ENCODE measurements at regions not wholly inside any gene's neighbourhood (a gene's known extent, or its start where the extent isn't known, plus 50 kb on each side); places are given as distances from the start of the nearest gene placed in this dataset.

GRCh38 chr16:8096211-8096610, 494.1 kb downstream of the TMEM114 start:
- Histone ChIP-seq H3K79me2 (ENCODE audit: low read length) (no peaks in the 10 kb centered on the region), H3K4me1 (ENCODE audit: low read length) (no peaks in the 10 kb centered on the region)

DNA sequence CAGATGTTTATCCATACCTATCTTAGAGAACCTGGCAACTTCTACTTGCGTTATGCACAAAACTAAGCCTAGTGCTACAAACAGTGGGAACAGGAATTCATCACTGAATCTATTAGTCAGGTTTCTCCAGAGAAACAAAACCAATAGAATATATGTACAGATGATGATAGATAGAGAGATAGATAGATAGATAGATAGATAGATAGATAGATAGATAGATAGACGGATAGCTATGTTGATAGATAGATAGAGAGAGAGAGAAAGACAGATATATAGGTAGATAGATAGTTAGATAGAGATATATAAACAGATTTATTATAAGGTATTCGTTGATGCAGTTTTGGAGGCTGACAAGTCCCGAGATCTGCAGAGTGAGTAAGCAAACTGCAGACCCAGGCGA, 495.6 kb downstream of the TMEM114 start:
- H4K20me1 ChIP-seq (ENCODE audit: insufficient read depth, low read length) = no peaks in the 10 kb centered on the region
- DNase-seq = no peak
- no peak overlapping the region for H3K27ac ChIP-seq (ENCODE audit: low read length)
- no peak overlapping the region for H2AFZ ChIP-seq (ENCODE audit: low read length)
- TF ChIP-seq EZH2phosphoT487 (IDR thresholded peaks at IDR 0.05; ENCODE audit: low read length) = no peak
- TF ChIP-seq EZH2 (optimal IDR thresholded peaks at IDR 0.05; ENCODE audit: low read depth, low read length) = no peak
- TF ChIP-seq, protein P1, sequence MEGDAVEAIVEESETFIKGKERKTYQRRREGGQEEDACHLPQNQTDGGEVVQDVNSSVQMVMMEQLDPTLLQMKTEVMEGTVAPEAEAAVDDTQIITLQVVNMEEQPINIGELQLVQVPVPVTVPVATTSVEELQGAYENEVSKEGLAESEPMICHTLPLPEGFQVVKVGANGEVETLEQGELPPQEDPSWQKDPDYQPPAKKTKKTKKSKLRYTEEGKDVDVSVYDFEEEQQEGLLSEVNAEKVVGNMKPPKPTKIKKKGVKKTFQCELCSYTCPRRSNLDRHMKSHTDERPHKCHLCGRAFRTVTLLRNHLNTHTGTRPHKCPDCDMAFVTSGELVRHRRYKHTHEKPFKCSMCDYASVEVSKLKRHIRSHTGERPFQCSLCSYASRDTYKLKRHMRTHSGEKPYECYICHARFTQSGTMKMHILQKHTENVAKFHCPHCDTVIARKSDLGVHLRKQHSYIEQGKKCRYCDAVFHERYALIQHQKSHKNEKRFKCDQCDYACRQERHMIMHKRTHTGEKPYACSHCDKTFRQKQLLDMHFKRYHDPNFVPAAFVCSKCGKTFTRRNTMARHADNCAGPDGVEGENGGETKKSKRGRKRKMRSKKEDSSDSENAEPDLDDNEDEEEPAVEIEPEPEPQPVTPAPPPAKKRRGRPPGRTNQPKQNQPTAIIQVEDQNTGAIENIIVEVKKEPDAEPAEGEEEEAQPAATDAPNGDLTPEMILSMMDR (IDR thresholded peaks at IDR 0.05; ENCODE audit: low read length) = no peak
- no peaks in the 10 kb centered on the region for H3F3A ChIP-seq (ENCODE audit: insufficient read depth, low read length)
- no peaks in the 10 kb centered on the region for H3K79me2 ChIP-seq (ENCODE audit: low read length)
- H3K4me1 ChIP-seq (ENCODE audit: low read length) = no peaks in the 10 kb centered on the region
- no peak overlapping the region for H3K4me3 ChIP-seq (ENCODE audit: low read length)
- H3K4me2 ChIP-seq (ENCODE audit: low read depth, low read length) = no peak overlapping the region
- H3K27me3 ChIP-seq (replicated peaks; ENCODE audit: insufficient read depth, low read length) = no peaks in the 10 kb centered on the region
- H3K9ac ChIP-seq (ENCODE audit: low read length) = no peak overlapping the region
- H3K9me2 ChIP-seq (replicated peaks; ENCODE audit: insufficient read depth, low read length) = no peaks in the 10 kb centered on the region
- H3K9me3 ChIP-seq (replicated peaks; ENCODE audit: insufficient read depth, low read length) = no peaks in the 10 kb centered on the region
- H3K36me3 ChIP-seq (replicated peaks; ENCODE audit: insufficient read depth, low read length) = no peaks in the 10 kb centered on the region

More at GRCh38 chr16:8096211-8096610, 494.1 kb downstream of the TMEM114 start:
- H3K4me3 ChIP-seq (ENCODE audit: low read length) = no peak overlapping the region
- no peak overlapping the region for H3K4me2 ChIP-seq (ENCODE audit: low read depth, low read length)
- no peaks in the 10 kb centered on the region for H3K27me3 ChIP-seq (replicated peaks; ENCODE audit: insufficient read depth, low read length)
- no peak for DNase-seq
- no peak for TF ChIP-seq EZH2phosphoT487 (IDR thresholded peaks at IDR 0.05; ENCODE audit: low read length)
- TF ChIP-seq EZH2 (optimal IDR thresholded peaks at IDR 0.05; ENCODE audit: low read depth, low read length) = no peak
- TF ChIP-seq, protein P1 (IDR thresholded peaks at IDR 0.05; ENCODE audit: low read length) = no peak
- H3K36me3 ChIP-seq (replicated peaks; ENCODE audit: insufficient read depth, low read length) = no peaks in the 10 kb centered on the region
- no peaks in the 10 kb centered on the region for H3F3A ChIP-seq (ENCODE audit: insufficient read depth, low read length)
- H4K20me1 ChIP-seq (ENCODE audit: insufficient read depth, low read length) = no peaks in the 10 kb centered on the region
- H3K9me2 ChIP-seq (replicated peaks; ENCODE audit: insufficient read depth, low read length) = no peaks in the 10 kb centered on the region
- H3K9ac ChIP-seq (ENCODE audit: low read length) = no peak overlapping the region
- H3K27ac ChIP-seq (ENCODE audit: low read length) = no peak overlapping the region
- H3K9me3 ChIP-seq (replicated peaks; ENCODE audit: insufficient read depth, low read length) = no peaks in the 10 kb centered on the region
- no peak overlapping the region for H2AFZ ChIP-seq (ENCODE audit: low read length)

DNA sequence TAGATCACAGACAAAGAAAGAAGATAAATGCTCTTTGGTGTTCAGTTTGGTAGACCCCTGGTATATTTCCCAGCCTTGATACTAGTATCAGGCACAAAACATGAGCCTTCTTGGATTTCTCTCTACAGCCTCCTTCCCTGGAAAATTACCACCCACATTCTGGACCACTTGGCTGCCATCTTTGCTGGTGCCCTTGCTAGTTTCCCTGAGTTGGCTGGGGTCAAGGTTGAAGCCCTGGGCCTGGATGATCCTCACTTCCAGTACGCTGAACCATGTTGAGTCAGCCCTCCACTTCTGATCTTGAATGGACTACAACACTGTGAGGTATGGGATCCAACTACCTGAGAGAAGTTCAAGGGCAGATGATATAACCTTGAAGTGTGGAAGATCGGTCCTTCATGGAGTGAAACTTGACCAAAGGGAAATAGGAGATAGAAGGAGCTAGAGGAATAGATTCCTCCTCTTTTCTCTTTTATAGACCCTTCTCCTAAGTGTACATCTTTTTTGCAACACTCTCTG, 501.4 kb downstream of the TMEM114 start:
- no peaks in the 10 kb centered on the region for H3K27me3 ChIP-seq (replicated peaks; ENCODE audit: insufficient read depth, low read length)
- no peaks in the 10 kb centered on the region for H3K9me3 ChIP-seq (replicated peaks; ENCODE audit: insufficient read depth, low read length)
- H2AFZ ChIP-seq (ENCODE audit: low read length) = no peak overlapping the region
- no peaks in the 10 kb centered on the region for H3F3A ChIP-seq (ENCODE audit: insufficient read depth, low read length)
- DNase-seq = no peak
- no peaks in the 10 kb centered on the region for H3K9me2 ChIP-seq (replicated peaks; ENCODE audit: insufficient read depth, low read length)
- TF ChIP-seq EZH2 (optimal IDR thresholded peaks at IDR 0.05; ENCODE audit: low read depth, low read length) (no peak), EZH2phosphoT487 (IDR thresholded peaks at IDR 0.05; ENCODE audit: low read length) (no peak)
- TF ChIP-seq, protein P1 (IDR thresholded peaks at IDR 0.05; ENCODE audit: low read length) = no peak
- H3K27ac ChIP-seq (ENCODE audit: low read length) = no peak overlapping the region
- no peak overlapping the region for H3K4me2 ChIP-seq (ENCODE audit: low read depth, low read length)
- no peaks in the 10 kb centered on the region for H3K79me2 ChIP-seq (ENCODE audit: low read length)
- H3K4me3 ChIP-seq (ENCODE audit: low read length) = no peak overlapping the region
- no peaks in the 10 kb centered on the region for H3K4me1 ChIP-seq (ENCODE audit: low read length)
- no peaks in the 10 kb centered on the region for H3K36me3 ChIP-seq (replicated peaks; ENCODE audit: insufficient read depth, low read length)
- H4K20me1 ChIP-seq (ENCODE audit: insufficient read depth, low read length) = no peaks in the 10 kb centered on the region
- H3K9ac ChIP-seq (ENCODE audit: low read length) = no peak overlapping the region

Data from MM.1S (cell line).